ENCODE measurements at regions not wholly inside any gene's neighbourhood (a gene's known extent, or its start where the extent isn't known, plus 50 kb on each side); places are given as distances from the start of the nearest gene placed in this dataset.

- H3K4me1 ChIP-seq (ENCODE audit: insufficient read depth, low read length), result no peaks in the 10 kb centered on the region
- no peak overlapping the region for H2BK12ac ChIP-seq (ENCODE audit: insufficient read length, low read depth, low read length)
- H3K23ac ChIP-seq (ENCODE audit: insufficient read length, low read depth, low read length), result no peak overlapping the region
- no peak overlapping the region for H2BK15ac ChIP-seq (ENCODE audit: low read depth, low read length)
- no peak overlapping the region for H2BK20ac ChIP-seq (ENCODE audit: low read depth, low read length, poor library complexity, severe bottlenecking)
- H3K9ac ChIP-seq (ENCODE audit: extremely low read depth, insufficient read length, low read length), result no peak overlapping the region
- no peaks in the 10 kb centered on the region for H3K9me3 ChIP-seq (ENCODE audit: control insufficient read depth, low read depth, low read length)
- TF ChIP-seq CTCF (conservative IDR thresholded peaks at IDR 0.05), result no peak
- Mint-ChIP-seq H3K36me3 (ENCODE audit: insufficient read depth in 1 of 3, low read depth in 3 of 3) (peaks cover 5 to 9% (median 9%) of the 10 kb centered on the region in 3 experiments; a peak in 6 of 7 replicates), H3K27ac (no peak overlapping the region), H3K4me1 (no peaks in the 10 kb centered on the region), H3K9me3 (peaks cover 8 to 15% of the 10 kb centered on the region in 2 experiments), H3K27me3 (ENCODE audit: low read depth) (no peaks in the 10 kb centered on the region), H3K4me3 (no peak overlapping the region)
- no peak overlapping the region for H4K8ac ChIP-seq (replicated peaks; ENCODE audit: insufficient read length, low read depth, low read length)
- no peak overlapping the region for H2AK5ac ChIP-seq (ENCODE audit: insufficient read length, low read length)
- no peaks in the 10 kb centered on the region for H3K79me1 ChIP-seq (ENCODE audit: insufficient read depth, low read depth, low read length, poor library complexity, severe bottlenecking)
- H3K4ac ChIP-seq (ENCODE audit: low read depth, low read length), result no peak overlapping the region
- no peak overlapping the region for H3K14ac ChIP-seq (ENCODE audit: insufficient read depth, low read length)
- no peaks in the 10 kb centered on the region for H3K23me2 ChIP-seq (ENCODE audit: insufficient read length, low read depth, low read length, poor library complexity, severe bottlenecking)
- H3K4me2 ChIP-seq (ENCODE audit: insufficient read depth, insufficient read length, low read length), result no peak overlapping the region
- no peak overlapping the region for H3K18ac ChIP-seq (ENCODE audit: insufficient read length, low read depth, low read length)
- no peak overlapping the region for H2AFZ ChIP-seq (ENCODE audit: low read length)
- no peaks in the 10 kb centered on the region for H3K27me3 ChIP-seq (ENCODE audit: insufficient read depth, low read length)
- no peak overlapping the region for H4K91ac ChIP-seq (ENCODE audit: insufficient read length, low read depth, low read length)
- no peaks in the 10 kb centered on the region for H3K79me2 ChIP-seq (ENCODE audit: insufficient read depth, low read length)
- no peak overlapping the region for H3T11ph ChIP-seq (ENCODE audit: low read length)
- no peak overlapping the region for H2BK5ac ChIP-seq (ENCODE audit: insufficient read length, low read length)
- H3K56ac ChIP-seq (ENCODE audit: insufficient read length, low read depth, low read length), result no peak overlapping the region
- no peak overlapping the region for H3K27ac ChIP-seq (ENCODE audit: insufficient read length, low read depth, low read length)
- no peak overlapping the region for H4K5ac ChIP-seq (ENCODE audit: insufficient read length, low read depth, low read length)
- no peak overlapping the region for H2BK120ac ChIP-seq (ENCODE audit: low read depth, low read length, poor library complexity, severe bottlenecking)
- DNase-seq, result no peak
- H4K20me1 ChIP-seq (ENCODE audit: control insufficient read depth, insufficient read depth, insufficient read length), result no peaks in the 10 kb centered on the region
These were observed 296.1 kb downstream of the IL15 start for GRCh38 chr4:141932490-141932889.

Data from H9 (cell line).